Ovary (tissue), 3 donors: ENCODE measurements at regions not wholly inside any gene's neighbourhood (a gene's known extent, or its start where the extent isn't known, plus 50 kb on each side); places are given as distances from the start of the nearest gene placed in this dataset.

Source experiments
- CTCF ChIP-seq, 3 donors: fragments of 450-650 bp in 2 of 3; fragments of 200-600 bp in 1 of 3; IDR thresholded peaks; one replicate each; pipeline versions ENCODE4 v1.5.1 to v1.8.0; 2016 to 2022; ENCODE audit warnings: antibody characterized with exemption in 3 of 3, mild to moderate bottlenecking in 1 of 3
- EP300 ChIP-seq: sonication (generic); formaldehyde crosslinking; IDR thresholded peaks from one replicate; pipeline ENCODE4 v1.6.1; 2017; ENCODE audit warnings: antibody characterized with exemption
- POLR2A ChIP-seq: fragments of 450-650 bp; IDR thresholded peaks from one replicate; pipeline ENCODE4 v1.6.1; 2017; ENCODE audit warnings: antibody characterized with exemption, mild to moderate bottlenecking, moderate library complexity
- donor health status: DM: no; HTN: no; CAD: no.

- TF ChIP-seq CTCF (IDR thresholded peaks at IDR 0.05): no peak
- no peak for TF ChIP-seq POLR2A
- TF ChIP-seq EP300: no peak
These were observed 276.3 kb upstream of the SALL3 start for GRCh38 chr18:78703291-78703690.
